Natural killer cell (primary cell): ENCODE measurements at regions not wholly inside any gene's neighbourhood (a gene's known extent, or its start where the extent isn't known, plus 50 kb on each side); places are given as distances from the start of the nearest gene placed in this dataset.

Experiments
- ATAC-seq, 3 donors: fragments of 150-1000 bp in 2 of 3; fragments of 200-7000 bp in 1 of 3; cut with Tn5 transposase; 1 replicate in 1 of 3; 2 replicates in 2 of 3; pipeline ENCODE4 v1.10.0; 2021; ENCODE audit warnings: mild to moderate bottlenecking in 2 of 3, moderate library complexity in 2 of 3
- DNase-seq, 2 donors: peaks; one replicate each; pipeline versions ENCODE4 v3.0.0 to v3.0.0-alpha.2; 2013 to 2021; ENCODE audit warnings: mixed read lengths in 1 of 2
- H3K27ac ChIP-seq: one replicate; pipeline ENCODE4 v1.5.1; 2013; ENCODE audit warnings: mild to moderate bottlenecking, low read length
- H3K27me3 ChIP-seq: one replicate; pipeline ENCODE4 v1.6.1; 2013; ENCODE audit warnings: low read length; ENCODE audit not compliant: control insufficient read depth, insufficient read depth
- H3K36me3 ChIP-seq: one replicate; pipeline ENCODE4 v1.6.1; 2013; ENCODE audit warnings: low read length; ENCODE audit not compliant: control insufficient read depth, insufficient read depth
- H3K4me1 ChIP-seq: one replicate; pipeline ENCODE4 v1.6.1; 2013; ENCODE audit warnings: low read length; ENCODE audit not compliant: control insufficient read depth, insufficient read depth
- H3K4me3 ChIP-seq: one replicate; pipeline ENCODE4 v1.5.1; 2013; ENCODE audit warnings: low read length
- H3K9me3 ChIP-seq: one replicate; pipeline ENCODE4 v1.6.1; 2013; ENCODE audit warnings: low read length; ENCODE audit not compliant: control insufficient read depth, insufficient read depth
- H3K27ac Mint-ChIP-seq, 2 donors: one replicate each; pipeline ENCODE4 v1.8.0; 2022; ENCODE audit warnings: mild to moderate bottlenecking in 2 of 2, mixed read lengths in 2 of 2, moderate library complexity in 1 of 2
- H3K27me3 Mint-ChIP-seq, 2 donors: one replicate each; pipeline ENCODE4 v1.8.0; 2022; ENCODE audit warnings: low read depth in 2 of 2, mixed read lengths in 2 of 2
- H3K36me3 Mint-ChIP-seq: one replicate; pipeline ENCODE4 v1.8.0; 2022; ENCODE audit warnings: mixed read lengths
- H3K4me1 Mint-ChIP-seq, 2 donors: one replicate each; pipeline ENCODE4 v1.8.0; 2022; ENCODE audit warnings: mixed read lengths in 2 of 2
- H3K4me3 Mint-ChIP-seq: one replicate; pipeline ENCODE4 v1.8.0; 2022; ENCODE audit warnings: mild to moderate bottlenecking, moderate library complexity, mixed read lengths
- H3K9me3 Mint-ChIP-seq, 2 donors: one replicate each; pipeline ENCODE4 v1.8.0; 2022; ENCODE audit warnings: mixed read lengths in 2 of 2
- WGBS: methylation state at CpG from one replicate; pipeline ENCODE4 v1.1.7; 2013; ENCODE audit warnings: missing lambda C conversion rate; ENCODE audit not compliant: insufficient coverage; 5-methylcytosine and 5-hydroxymethylcytosine counted together
- intact Hi-C: fragments of 100-400 bp; cut with micrococcal nuclease; formaldehyde crosslinking; loops from one replicate; pipeline ENCODE4 v1.14.2; 2022
- TF ChIP-seq, protein P1 (sequence below): fragments of 200-600 bp; IDR thresholded peaks from one replicate; pipeline ENCODE4 v1.8.0; 2022; ENCODE audit warnings: antibody characterized with exemption

DNA sequence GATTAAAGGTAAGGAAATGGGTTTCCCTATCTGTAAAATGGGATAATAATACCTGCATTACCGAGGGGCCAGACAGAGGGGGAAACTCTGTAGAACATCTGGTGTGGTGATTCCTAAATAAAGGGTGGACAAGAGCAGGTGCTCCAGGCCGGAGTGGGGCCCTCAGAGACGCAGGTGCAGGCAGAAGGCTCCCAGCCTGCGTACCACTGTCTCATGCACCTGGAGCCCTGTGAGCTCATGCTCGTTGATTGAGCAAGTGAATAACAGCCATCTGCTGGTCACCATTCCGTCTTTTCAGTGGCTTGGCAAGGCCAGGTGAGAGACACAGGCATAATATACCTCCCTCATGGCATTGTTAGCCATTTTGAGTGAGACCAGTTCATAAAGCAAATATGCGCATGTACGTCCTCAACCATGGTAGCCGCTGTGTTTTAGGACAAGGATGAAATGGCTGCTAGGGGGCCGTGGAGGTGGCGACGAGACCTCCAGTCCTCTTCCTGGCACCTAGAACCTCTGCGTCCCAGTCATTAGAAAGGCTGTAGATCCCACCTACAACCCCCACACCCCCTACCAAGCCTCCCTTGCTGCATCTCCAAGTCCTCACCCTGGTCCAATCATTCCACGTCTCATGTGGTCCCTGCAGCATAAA is 198.0 kb upstream of the MVB12B start:
- Mint-ChIP-seq H3K27me3 (peaks cover 25 to 46% of the 10 kb centered on the region in 2 donors), H3K36me3 (no peaks in the 10 kb centered on the region), H3K27ac (no peak overlapping the region), H3K9me3 (peaks cover 0 to 2% of the 10 kb centered on the region in 2 donors), H3K4me1 (no peaks in the 10 kb centered on the region), H3K4me3 (no peak overlapping the region)
- ATAC-seq (no peak), DNase-seq (no peak)
- Histone ChIP-seq H3K4me3 (no peak overlapping the region), H3K36me3 (no peaks in the 10 kb centered on the region), H3K9me3 (no peaks in the 10 kb centered on the region), H3K27ac (no peak overlapping the region), H3K4me1 (no peaks in the 10 kb centered on the region), H3K27me3 (no peaks in the 10 kb centered on the region)
- WGBS: 88% methylated on average over 14 of the region's 14 CpGs
- intact Hi-C loops: no loop called here
- TF ChIP-seq, protein P1, sequence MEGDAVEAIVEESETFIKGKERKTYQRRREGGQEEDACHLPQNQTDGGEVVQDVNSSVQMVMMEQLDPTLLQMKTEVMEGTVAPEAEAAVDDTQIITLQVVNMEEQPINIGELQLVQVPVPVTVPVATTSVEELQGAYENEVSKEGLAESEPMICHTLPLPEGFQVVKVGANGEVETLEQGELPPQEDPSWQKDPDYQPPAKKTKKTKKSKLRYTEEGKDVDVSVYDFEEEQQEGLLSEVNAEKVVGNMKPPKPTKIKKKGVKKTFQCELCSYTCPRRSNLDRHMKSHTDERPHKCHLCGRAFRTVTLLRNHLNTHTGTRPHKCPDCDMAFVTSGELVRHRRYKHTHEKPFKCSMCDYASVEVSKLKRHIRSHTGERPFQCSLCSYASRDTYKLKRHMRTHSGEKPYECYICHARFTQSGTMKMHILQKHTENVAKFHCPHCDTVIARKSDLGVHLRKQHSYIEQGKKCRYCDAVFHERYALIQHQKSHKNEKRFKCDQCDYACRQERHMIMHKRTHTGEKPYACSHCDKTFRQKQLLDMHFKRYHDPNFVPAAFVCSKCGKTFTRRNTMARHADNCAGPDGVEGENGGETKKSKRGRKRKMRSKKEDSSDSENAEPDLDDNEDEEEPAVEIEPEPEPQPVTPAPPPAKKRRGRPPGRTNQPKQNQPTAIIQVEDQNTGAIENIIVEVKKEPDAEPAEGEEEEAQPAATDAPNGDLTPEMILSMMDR: no peak

DNA sequence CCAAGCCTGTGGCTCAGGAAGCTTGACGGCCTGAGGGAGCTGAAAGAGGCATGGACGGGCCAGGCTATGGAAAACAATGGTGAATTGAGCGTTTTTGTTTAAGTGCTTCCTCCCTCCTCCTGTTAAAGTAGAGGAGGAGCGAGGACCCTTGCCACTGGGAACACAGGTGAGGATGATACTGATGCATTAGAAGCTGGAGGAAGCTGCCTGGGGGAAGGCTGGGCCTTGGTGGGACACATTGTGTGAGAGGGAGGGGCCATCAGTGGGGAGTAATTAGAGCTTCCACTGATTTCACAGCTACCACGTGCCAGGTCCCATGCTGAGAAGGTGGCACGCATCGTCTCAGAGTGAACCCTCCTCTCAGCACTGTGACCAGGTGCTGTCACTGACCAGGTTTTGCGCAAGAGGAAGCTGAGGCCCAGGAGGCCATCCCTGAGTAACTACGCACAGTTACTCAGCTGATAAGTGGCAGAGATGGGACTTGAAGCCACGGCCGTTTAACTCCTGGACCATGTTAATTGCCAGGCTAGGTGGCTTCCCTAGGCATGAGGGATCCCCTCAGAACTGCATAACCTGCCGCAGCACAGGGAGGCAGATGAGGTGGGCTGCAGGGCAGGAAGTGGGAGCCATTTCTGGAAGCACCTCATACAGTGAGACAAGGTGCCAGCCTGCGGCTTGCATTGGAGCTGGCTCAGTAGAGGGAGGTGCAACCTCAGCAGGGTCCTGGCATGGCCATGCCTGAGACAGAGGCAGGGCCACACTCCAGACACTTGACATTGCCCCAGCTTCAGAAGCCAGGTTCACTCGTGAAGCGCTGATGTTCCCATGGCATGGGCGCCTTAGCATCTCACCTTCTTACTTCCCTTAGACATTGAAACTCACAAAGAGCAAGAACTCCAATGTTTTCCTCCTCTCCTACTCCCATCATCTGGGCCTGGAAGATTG is 195.3 kb upstream of the MVB12B start:
- no peak for ATAC-seq
- intact Hi-C loops: no loop called here
- Mint-ChIP-seq H3K36me3 (no peaks in the 10 kb centered on the region), H3K27ac (no peak overlapping the region), H3K4me1 (no peaks in the 10 kb centered on the region), H3K9me3 (peaks cover 0 to 2% of the 10 kb centered on the region in 2 donors), H3K4me3 (no peak overlapping the region), H3K27me3 (peaks cover 30 to 61% of the 10 kb centered on the region in 2 donors)
- H3K27me3 ChIP-seq: no peaks in the 10 kb centered on the region
- H3K27ac ChIP-seq: no peak overlapping the region
- WGBS: 79% methylated on average over 16 of the region's 16 CpGs
- TF ChIP-seq, protein P1: no peak
- no peaks in the 10 kb centered on the region for H3K9me3 ChIP-seq
- no peaks in the 10 kb centered on the region for H3K36me3 ChIP-seq
- H3K4me1 ChIP-seq: no peaks in the 10 kb centered on the region
- no peak for DNase-seq
- no peak overlapping the region for H3K4me3 ChIP-seq

DNA sequence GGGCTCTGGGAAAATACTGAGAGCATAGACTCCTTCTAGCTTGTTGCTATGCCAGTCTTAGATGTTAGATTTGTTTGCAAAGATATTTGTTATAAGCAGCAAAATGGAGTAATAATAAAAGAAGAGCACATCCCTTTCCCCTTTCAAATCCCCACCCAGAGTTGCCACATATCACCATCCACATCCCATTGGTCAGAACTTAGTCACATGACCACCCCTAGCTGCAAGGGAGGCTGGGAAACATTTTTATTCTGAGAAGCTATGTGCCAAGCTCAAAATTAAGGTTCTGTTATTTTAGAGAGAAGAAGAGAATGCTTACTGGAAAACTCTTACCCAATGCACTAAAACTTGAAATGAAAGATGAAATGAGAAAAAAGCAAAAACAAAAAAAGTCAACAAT is 193.9 kb upstream of the MVB12B start:
- peaks cover 2 to 5% of the 10 kb centered on the region in 2 donors for H3K9me3 Mint-ChIP-seq
- peaks cover 4% of the 10 kb centered on the region for H3K36me3 Mint-ChIP-seq
- H3K27me3 Mint-ChIP-seq: peaks cover 30 to 67% of the 10 kb centered on the region in 2 donors
- H3K9me3 ChIP-seq: no peaks in the 10 kb centered on the region
- no peaks in the 10 kb centered on the region for H3K4me1 Mint-ChIP-seq
- H3K4me3 Mint-ChIP-seq: no peak overlapping the region
- ATAC-seq (no peak), DNase-seq (no peak)
- H3K4me3 ChIP-seq: no peak overlapping the region
- TF ChIP-seq, protein P1: no peak
- no peak overlapping the region for H3K27ac ChIP-seq
- H3K27me3 ChIP-seq: no peaks in the 10 kb centered on the region
- intact Hi-C loops: no loop called here
- H3K36me3 ChIP-seq: no peaks in the 10 kb centered on the region
- no peaks in the 10 kb centered on the region for H3K4me1 ChIP-seq
- no peak overlapping the region for H3K27ac Mint-ChIP-seq
